ENCODE measurements at regions not wholly inside any gene's neighbourhood (a gene's known extent, or its start where the extent isn't known, plus 50 kb on each side); places are given as distances from the start of the nearest gene placed in this dataset.

DNA sequence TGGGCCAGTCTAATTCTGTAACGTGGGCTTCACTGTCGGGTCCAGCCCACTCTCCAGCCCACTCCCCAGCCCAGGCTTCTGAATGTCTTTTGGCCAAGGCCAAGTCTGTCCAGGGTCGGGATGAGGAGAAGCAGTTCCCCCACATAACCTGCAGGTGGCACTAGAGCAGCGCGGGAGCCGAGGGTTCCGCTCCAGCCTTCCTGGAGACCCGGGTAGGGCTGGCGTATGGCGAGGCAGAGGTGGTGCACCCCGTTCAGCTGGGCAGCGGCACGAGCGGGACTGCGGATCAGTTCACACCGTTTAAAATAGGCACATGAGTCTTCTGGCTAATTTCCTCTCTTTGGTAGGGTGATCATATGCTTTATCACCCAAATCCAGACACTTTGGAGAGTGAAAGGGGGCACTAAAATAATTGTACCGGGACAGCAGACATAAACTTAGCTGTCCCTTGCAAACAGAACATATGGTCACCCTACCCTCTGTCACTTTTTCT lies 185.9 kb downstream of the MSX2 start:
- no peak for TF ChIP-seq POLR2AphosphoS5 (IDR thresholded peaks at IDR 0.05)
- TF ChIP-seq, protein P1, sequence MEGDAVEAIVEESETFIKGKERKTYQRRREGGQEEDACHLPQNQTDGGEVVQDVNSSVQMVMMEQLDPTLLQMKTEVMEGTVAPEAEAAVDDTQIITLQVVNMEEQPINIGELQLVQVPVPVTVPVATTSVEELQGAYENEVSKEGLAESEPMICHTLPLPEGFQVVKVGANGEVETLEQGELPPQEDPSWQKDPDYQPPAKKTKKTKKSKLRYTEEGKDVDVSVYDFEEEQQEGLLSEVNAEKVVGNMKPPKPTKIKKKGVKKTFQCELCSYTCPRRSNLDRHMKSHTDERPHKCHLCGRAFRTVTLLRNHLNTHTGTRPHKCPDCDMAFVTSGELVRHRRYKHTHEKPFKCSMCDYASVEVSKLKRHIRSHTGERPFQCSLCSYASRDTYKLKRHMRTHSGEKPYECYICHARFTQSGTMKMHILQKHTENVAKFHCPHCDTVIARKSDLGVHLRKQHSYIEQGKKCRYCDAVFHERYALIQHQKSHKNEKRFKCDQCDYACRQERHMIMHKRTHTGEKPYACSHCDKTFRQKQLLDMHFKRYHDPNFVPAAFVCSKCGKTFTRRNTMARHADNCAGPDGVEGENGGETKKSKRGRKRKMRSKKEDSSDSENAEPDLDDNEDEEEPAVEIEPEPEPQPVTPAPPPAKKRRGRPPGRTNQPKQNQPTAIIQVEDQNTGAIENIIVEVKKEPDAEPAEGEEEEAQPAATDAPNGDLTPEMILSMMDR (IDR thresholded peaks at IDR 0.05): peak; percentile 53 to 69 (median 60)
- TF ChIP-seq POLR2A (IDR thresholded peaks at IDR 0.05): no peak

Data from breast epithelium (tissue), 3 donors.